Left lung (tissue), 4 donors: ENCODE measurements at regions not wholly inside any gene's neighbourhood (a gene's known extent, or its start where the extent isn't known, plus 50 kb on each side); places are given as distances from the start of the nearest gene placed in this dataset.

ENCODE experiments used
- ATAC-seq: fragments of 200-7000 bp; cut with Tn5 transposase; one replicate; pipeline ENCODE4 v1.9.1; 2020; ENCODE audit warnings: moderate library complexity
- DNase-seq, 4 donors: peaks; one replicate each; pipeline ENCODE4 v3.0.0-alpha.2; 2013 to 2020
- H3K27ac ChIP-seq, 2 donors: fragments of 200-600 bp; sonication (generic) in 1 of 2; one replicate each; pipeline versions ENCODE4 v1.5.0 to v1.8.0; 2020 to 2021
- H3K27me3 ChIP-seq, 2 donors: fragments of 200-600 bp; sonication (generic) in 1 of 2; one replicate each; pipeline versions ENCODE4 v1.5.0 to v1.8.0; 2020 to 2021
- H3K36me3 ChIP-seq, 2 donors: fragments of 200-600 bp; sonication (generic) in 1 of 2; one replicate each; pipeline versions ENCODE4 v1.5.0 to v1.8.0; 2020 to 2021
- H3K4me1 ChIP-seq, 2 donors: fragments of 200-600 bp; one replicate each; pipeline ENCODE4 v1.8.0; 2021
- H3K4me3 ChIP-seq, 2 donors: fragments of 200-600 bp; sonication (generic) in 1 of 2; one replicate each; pipeline versions ENCODE4 v1.5.0 to v1.8.0; 2020 to 2021; ENCODE audit warnings: mild to moderate bottlenecking in 1 of 2
- H3K9me3 ChIP-seq, 2 donors: fragments of 200-600 bp; sonication (generic) in 1 of 2; one replicate each; pipeline versions ENCODE4 v1.5.0 to v1.8.0; 2020 to 2021
- intact Hi-C, 2 donors: fragments of 100-400 bp; cut with DNase I; formaldehyde crosslinking; loops; one replicate each; pipeline versions ENCODE4 v1.11.2 to v1.14.2; 2022
- TF ChIP-seq, protein P1 (sequence below), 2 donors: fragments of 200-600 bp; sonication (generic) in 1 of 2; IDR thresholded peaks; one replicate each; pipeline versions ENCODE4 v1.5.0 to v1.8.0; 2021; ENCODE audit warnings: antibody characterized with exemption in 2 of 2
- donor health status: DM: no; HTN: yes; CAD: no.
- donor health status: DM: no; HTN: no; CAD: no.

GRCh38 chr4:7141151-7141834 lies 51.0 kb upstream of the SORCS2 start:
- DNase-seq (no peak), ATAC-seq (no peak)
- H3K36me3 ChIP-seq: no peaks in the 10 kb centered on the region
- H3K27ac ChIP-seq: no peak overlapping the region
- TF ChIP-seq, protein P1, sequence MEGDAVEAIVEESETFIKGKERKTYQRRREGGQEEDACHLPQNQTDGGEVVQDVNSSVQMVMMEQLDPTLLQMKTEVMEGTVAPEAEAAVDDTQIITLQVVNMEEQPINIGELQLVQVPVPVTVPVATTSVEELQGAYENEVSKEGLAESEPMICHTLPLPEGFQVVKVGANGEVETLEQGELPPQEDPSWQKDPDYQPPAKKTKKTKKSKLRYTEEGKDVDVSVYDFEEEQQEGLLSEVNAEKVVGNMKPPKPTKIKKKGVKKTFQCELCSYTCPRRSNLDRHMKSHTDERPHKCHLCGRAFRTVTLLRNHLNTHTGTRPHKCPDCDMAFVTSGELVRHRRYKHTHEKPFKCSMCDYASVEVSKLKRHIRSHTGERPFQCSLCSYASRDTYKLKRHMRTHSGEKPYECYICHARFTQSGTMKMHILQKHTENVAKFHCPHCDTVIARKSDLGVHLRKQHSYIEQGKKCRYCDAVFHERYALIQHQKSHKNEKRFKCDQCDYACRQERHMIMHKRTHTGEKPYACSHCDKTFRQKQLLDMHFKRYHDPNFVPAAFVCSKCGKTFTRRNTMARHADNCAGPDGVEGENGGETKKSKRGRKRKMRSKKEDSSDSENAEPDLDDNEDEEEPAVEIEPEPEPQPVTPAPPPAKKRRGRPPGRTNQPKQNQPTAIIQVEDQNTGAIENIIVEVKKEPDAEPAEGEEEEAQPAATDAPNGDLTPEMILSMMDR (IDR thresholded peaks at IDR 0.05): no peak
- no peak overlapping the region for H3K4me3 ChIP-seq
- no peaks in the 10 kb centered on the region for H3K9me3 ChIP-seq
- intact Hi-C loops: no loop called here
- no peaks in the 10 kb centered on the region for H3K4me1 ChIP-seq
- H3K27me3 ChIP-seq: peaks cover 0 to 13% of the 10 kb centered on the region in 2 donors

- no peaks in the 10 kb centered on the region for H3K4me1 ChIP-seq
- intact Hi-C loops: no loop called here
- DNase-seq (no peak), ATAC-seq (no peak)
- H3K4me3 ChIP-seq: no peak overlapping the region
- peaks cover 0 to 6% of the 10 kb centered on the region in 2 donors for H3K27me3 ChIP-seq
- H3K9me3 ChIP-seq: no peaks in the 10 kb centered on the region
- H3K27ac ChIP-seq: no peak overlapping the region
- TF ChIP-seq, protein P1 (IDR thresholded peaks at IDR 0.05): no peak
- H3K36me3 ChIP-seq: no peaks in the 10 kb centered on the region
Measured at GRCh38 chr4:7140692-7141069, 51.7 kb upstream of the SORCS2 start.

DNA sequence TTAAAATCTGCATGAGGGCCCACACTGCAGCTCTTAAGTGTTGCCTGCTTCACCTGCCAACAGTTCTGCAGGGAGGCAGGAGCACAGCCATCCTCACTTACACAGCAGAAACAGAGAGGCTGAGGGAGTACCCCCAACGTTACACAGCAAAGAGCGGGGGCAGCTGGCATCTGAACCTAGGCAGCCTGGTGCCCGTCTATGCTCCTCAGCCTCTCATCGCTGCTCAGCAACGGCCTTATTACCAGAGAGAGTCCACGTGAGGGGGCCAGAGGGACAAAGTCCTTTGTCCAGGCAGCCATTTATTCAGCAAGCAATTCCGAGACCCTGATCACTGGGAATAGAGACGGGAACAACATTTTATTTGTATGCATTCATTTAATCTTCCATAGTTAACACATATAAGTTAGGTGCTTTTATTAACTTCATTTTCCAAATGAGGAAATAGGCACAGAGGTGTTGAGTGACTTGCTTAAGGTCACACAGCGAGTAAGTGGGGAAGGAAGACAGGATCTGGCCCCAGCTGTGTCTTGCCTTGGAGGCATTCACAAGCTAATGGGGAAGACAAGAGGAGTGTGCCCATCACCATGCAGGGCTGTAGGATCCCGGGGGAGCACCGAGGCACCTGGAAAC lies 52.2 kb upstream of the SORCS2 start:
- Histone ChIP-seq H3K4me1 (peaks cover 0 to under 1% of the 10 kb centered on the region in 2 donors), H3K9me3 (no peaks in the 10 kb centered on the region), H3K27me3 (peaks cover 0 to 5% of the 10 kb centered on the region in 2 donors), H3K27ac (no peak overlapping the region), H3K4me3 (no peak overlapping the region), H3K36me3 (no peaks in the 10 kb centered on the region)
- DNase-seq: no peak
- intact Hi-C loops: no loop called here
- TF ChIP-seq, protein P1 (IDR thresholded peaks at IDR 0.05): no peak
- no peak for ATAC-seq

- TF ChIP-seq, protein P1 (IDR thresholded peaks at IDR 0.05): no peak
- no peak overlapping the region for H3K27ac ChIP-seq
- no peaks in the 10 kb centered on the region for H3K9me3 ChIP-seq
- peaks cover 3 to 4% of the 10 kb centered on the region in 2 donors for H3K4me1 ChIP-seq
- intact Hi-C loops: no loop called here
- ATAC-seq (no peak), DNase-seq (no peak)
- H3K4me3 ChIP-seq: no peak overlapping the region
- no peaks in the 10 kb centered on the region for H3K36me3 ChIP-seq
- H3K27me3 ChIP-seq: peaks cover 0 to 5% of the 10 kb centered on the region in 2 donors
Measured at GRCh38 chr4:7139167-7139982, 53.0 kb upstream of the SORCS2 start.
